Lung (tissue), 11 donors: ENCODE measurements at regions not wholly inside any gene's neighbourhood (a gene's known extent, or its start where the extent isn't known, plus 50 kb on each side); places are given as distances from the start of the nearest gene placed in this dataset.

Experiments
- ATAC-seq: fragments of 200-7000 bp; cut with Tn5 transposase; one replicate; pipeline ENCODE4 v1.9.1; 2020; ENCODE audit warnings: moderate number of reproducible peaks; ENCODE audit not compliant: insufficient read depth, low FRiP score
- DNase-seq, 3 donors: peaks; one replicate each; pipeline ENCODE4 v3.0.0-alpha.2; 2013 to 2017
- H3K27ac ChIP-seq, 2 donors: one replicate each; pipeline ENCODE4 v1.5.1; 2013; ENCODE audit warnings: mild to moderate bottlenecking in 2 of 2, moderate library complexity in 2 of 2, control low read depth in 1 of 2, inconsistent platforms in 1 of 2, low read depth in 1 of 2, low read length in 1 of 2
- H3K27me3 ChIP-seq, 3 donors: one replicate each; pipeline ENCODE4 v1.5.1; 2013; ENCODE audit warnings: low read length in 2 of 3; ENCODE audit not compliant: control insufficient read depth in 3 of 3, insufficient read depth in 3 of 3
- H3K36me3 ChIP-seq, 4 donors: one replicate each; pipeline ENCODE4 v1.5.1; 2013; ENCODE audit warnings: low read length in 4 of 4, mild to moderate bottlenecking in 1 of 4, moderate library complexity in 1 of 4; ENCODE audit not compliant: control insufficient read depth in 4 of 4, insufficient read depth in 4 of 4
- H3K4me1 ChIP-seq, 5 donors: one replicate each; pipeline ENCODE4 v1.5.1; 2013; ENCODE audit warnings: low read length in 5 of 5, mild to moderate bottlenecking in 2 of 5, moderate library complexity in 1 of 5; ENCODE audit not compliant: control insufficient read depth in 5 of 5, insufficient read depth in 5 of 5
- H3K4me3 ChIP-seq: one replicate; pipeline ENCODE4 v1.5.1; 2013; ENCODE audit warnings: mild to moderate bottlenecking, control low read depth, moderate library complexity
- H3K9ac ChIP-seq, 2 donors: one replicate each; pipeline ENCODE4 v1.5.1; 2013; ENCODE audit warnings: low read length in 2 of 2, control low read depth in 1 of 2; ENCODE audit not compliant: insufficient read depth in 1 of 2
- H3K9me3 ChIP-seq, 4 donors: one replicate each; pipeline ENCODE4 v1.5.1; 2013; ENCODE audit warnings: low read length in 3 of 4, mild to moderate bottlenecking in 1 of 4, moderate library complexity in 1 of 4; ENCODE audit not compliant: control insufficient read depth in 4 of 4, insufficient read depth in 3 of 4
- CTCF ChIP-seq: IDR thresholded peaks from 2 replicates; pipeline ENCODE4 v1.5.1; 2012; ENCODE audit warnings: mild to moderate bottlenecking; ENCODE audit errors: control extremely low read depth, extremely low read depth
- WGBS, 2 donors: extraction: QIAGEN DNeasy Blood & Tissue Kit; methylation state at CpG; one replicate each; pipeline ENCODE4 v1.1.7; 2013; 5-methylcytosine and 5-hydroxymethylcytosine counted together
- donor health status: control.
- donor health status: control.
- donor health status: Bipolar disorder and iron deficiency.
- donor health status: healthy.
- donor health status: DM: yes; HTN: yes; CAD: no.

GRCh38 chr4:14865804-14866203 is 136.5 kb upstream of the CPEB2 start:
- Histone ChIP-seq H3K27ac (no peak overlapping the region), H3K9me3 (no peaks in the 10 kb centered on the region), H3K9ac (no peak overlapping the region), H3K36me3 (no peaks in the 10 kb centered on the region), H3K27me3 (peaks cover 0 to 6% (median 0%) of the 10 kb centered on the region in 3 donors), H3K4me3 (no peak overlapping the region), H3K4me1 (peaks cover 0 to 8% (median 0%) of the 10 kb centered on the region in 5 donors)
- DNase-seq (no peak), ATAC-seq (no peak)
- TF ChIP-seq CTCF: no peak

GRCh38 chr4:14867847-14868246 is 134.4 kb upstream of the CPEB2 start:
- no peak for ATAC-seq
- H3K36me3 ChIP-seq: no peaks in the 10 kb centered on the region
- no peak overlapping the region for H3K4me3 ChIP-seq
- no peak overlapping the region for H3K27ac ChIP-seq
- DNase-seq: no peak
- no peak overlapping the region for H3K9ac ChIP-seq
- H3K9me3 ChIP-seq: no peaks in the 10 kb centered on the region
- no peak for TF ChIP-seq CTCF
- 78 to 81% methylated on average over 7 of the region's 7 CpGs for WGBS, 2 donors
- peaks cover 0 to 8% (median 0%) of the 10 kb centered on the region in 5 donors for H3K4me1 ChIP-seq
- no peaks in the 10 kb centered on the region for H3K27me3 ChIP-seq

GRCh38 chr4:14868426-14869395 is 133.6 kb upstream of the CPEB2 start:
- H3K9me3 ChIP-seq: no peaks in the 10 kb centered on the region
- WGBS, 2 donors: 91 to 95% methylated on average over 4 of the region's 4 CpGs
- no peak overlapping the region for H3K27ac ChIP-seq
- no peak for DNase-seq
- peaks cover 0 to 8% (median 0%) of the 10 kb centered on the region in 5 donors for H3K4me1 ChIP-seq
- ATAC-seq: no peak
- H3K9ac ChIP-seq: no peak overlapping the region
- no peak for TF ChIP-seq CTCF
- no peaks in the 10 kb centered on the region for H3K27me3 ChIP-seq
- H3K36me3 ChIP-seq: no peaks in the 10 kb centered on the region
- no peak overlapping the region for H3K4me3 ChIP-seq
